Liver (tissue), 8 donors: ENCODE measurements at regions not wholly inside any gene's neighbourhood (a gene's known extent, or its start where the extent isn't known, plus 50 kb on each side); places are given as distances from the start of the nearest gene placed in this dataset.

ENCODE experiments used
- DNase-seq: peaks from one replicate; pipeline ENCODE4 v3.0.0-alpha.2; 2017; ENCODE audit warnings: low spot score
- H3K27ac ChIP-seq, 2 donors: one replicate each; pipeline ENCODE4 v1.7.0; 2013; ENCODE audit warnings: inconsistent platforms in 2 of 2, low read length in 2 of 2, control low read depth in 1 of 2, low read depth in 1 of 2, mild to moderate bottlenecking in 1 of 2
- H3K27me3 ChIP-seq, 4 donors: one replicate each; pipeline versions ENCODE4 v1.6.1 to v1.7.0; 2013; ENCODE audit warnings: low read length in 3 of 4, inconsistent platforms in 1 of 4, mild to moderate bottlenecking in 1 of 4, moderate library complexity in 1 of 4; ENCODE audit not compliant: control insufficient read depth in 4 of 4, insufficient read depth in 4 of 4
- H3K36me3 ChIP-seq, 4 donors: one replicate each; pipeline versions ENCODE4 v1.6.1 to v1.7.0; 2013; ENCODE audit warnings: low read length in 3 of 4, mild to moderate bottlenecking in 3 of 4, low read depth in 1 of 4, moderate library complexity in 1 of 4; ENCODE audit not compliant: control insufficient read depth in 4 of 4, insufficient read depth in 3 of 4
- H3K4me1 ChIP-seq, 4 donors: one replicate each; pipeline versions ENCODE4 v1.6.1 to v1.7.0; 2013; ENCODE audit warnings: low read length in 3 of 4, mild to moderate bottlenecking in 3 of 4, moderate library complexity in 1 of 4; ENCODE audit not compliant: control insufficient read depth in 4 of 4, insufficient read depth in 4 of 4
- H3K4me3 ChIP-seq, 3 donors: one replicate each; pipeline versions ENCODE4 v1.6.1 to v1.7.0; 2013; ENCODE audit warnings: low read length in 3 of 3, control low read depth in 1 of 3, low read depth in 1 of 3, mild to moderate bottlenecking in 1 of 3
- H3K9ac ChIP-seq, 2 donors: one replicate each; pipeline ENCODE4 v1.7.0; 2013; ENCODE audit warnings: low read length in 2 of 2, mild to moderate bottlenecking in 2 of 2, moderate library complexity in 2 of 2, control low read depth in 1 of 2, low read depth in 1 of 2
- H3K9me3 ChIP-seq, 4 donors: one replicate each; pipeline versions ENCODE4 v1.6.1 to v1.7.0; 2013; ENCODE audit warnings: low read length in 3 of 4; ENCODE audit not compliant: control insufficient read depth in 4 of 4
- EGR1 ChIP-seq, 2 donors: IDR thresholded peaks; 2 replicates each; pipeline ENCODE4 v1.6.1; 2016 to 2018; ENCODE audit warnings: antibody characterized with exemption in 2 of 2, low read depth in 2 of 2
- FOXA1 ChIP-seq: IDR thresholded peaks from 2 replicates; pipeline ENCODE4 v1.6.1; 2016; ENCODE audit warnings: antibody characterized with exemption
- GABPA ChIP-seq, 2 donors: IDR thresholded peaks in 1 of 2; conservative IDR thresholded peaks in 1 of 2; 2 replicates each; pipeline ENCODE4 v1.6.1; 2016; ENCODE audit warnings: antibody characterized with exemption in 2 of 2, mild to moderate bottlenecking in 1 of 2, moderate library complexity in 1 of 2
- HNF4A ChIP-seq, 2 donors: conservative IDR thresholded peaks; 2 replicates each; pipeline ENCODE4 v1.6.1; 2016; ENCODE audit warnings: antibody characterized with exemption in 2 of 2, mild to moderate bottlenecking in 2 of 2
- HNF4G ChIP-seq: IDR thresholded peaks from 2 replicates; pipeline ENCODE4 v1.6.1; 2016; ENCODE audit warnings: antibody characterized with exemption
- JUND ChIP-seq, 2 donors: IDR thresholded peaks; 2 replicates each; pipeline ENCODE4 v1.6.1; 2016; ENCODE audit warnings: antibody characterized with exemption in 2 of 2
- RAD21 ChIP-seq, 2 donors: IDR thresholded peaks; 2 replicates each; pipeline ENCODE4 v1.6.1; 2016; ENCODE audit warnings: antibody characterized with exemption in 2 of 2, mild to moderate bottlenecking in 2 of 2
- RXRA ChIP-seq, 2 donors: IDR thresholded peaks; 2 replicates each; pipeline ENCODE4 v1.6.1; 2017 to 2018; ENCODE audit warnings: antibody characterized with exemption in 2 of 2, mild to moderate bottlenecking in 1 of 2
- SP1 ChIP-seq: IDR thresholded peaks from 2 replicates; pipeline ENCODE4 v1.6.1; 2018; ENCODE audit warnings: antibody characterized with exemption, mild to moderate bottlenecking
- TAF1 ChIP-seq: conservative IDR thresholded peaks from 2 replicates; pipeline ENCODE4 v1.6.1; 2016; ENCODE audit warnings: antibody characterized with exemption, mild to moderate bottlenecking
- WGBS: extraction: QIAGEN DNeasy Blood & Tissue Kit; methylation state at CpG from one replicate; pipeline ENCODE4 v1.1.7; 2013; 5-methylcytosine and 5-hydroxymethylcytosine counted together
- TF ChIP-seq, protein P1 (sequence below): IDR thresholded peaks from 2 replicates; pipeline ENCODE4 v1.6.1; 2016; ENCODE audit warnings: antibody characterized with exemption, mild to moderate bottlenecking
- TF ChIP-seq, protein P2 (sequence below): IDR thresholded peaks from 2 replicates; pipeline ENCODE4 v1.6.1; 2016; ENCODE audit warnings: antibody characterized with exemption
- TF ChIP-seq, protein P3 (sequence below): IDR thresholded peaks from 2 replicates; pipeline ENCODE4 v1.6.1; 2016; ENCODE audit warnings: antibody characterized with exemption
- TF ChIP-seq, protein P4 (sequence below): fragments of 150-350 bp; IDR thresholded peaks from 2 replicates; pipeline ENCODE4 v1.5.1; 2017; ENCODE audit warnings: improper control_type of control experiment, low read depth, low read length; ENCODE audit not compliant: missing input control
- donor health status: healthy.
- donor health status: healthy.
- donor health status: healthy.
- donor health status: healthy.
- donor health status: healthy.

DNA sequence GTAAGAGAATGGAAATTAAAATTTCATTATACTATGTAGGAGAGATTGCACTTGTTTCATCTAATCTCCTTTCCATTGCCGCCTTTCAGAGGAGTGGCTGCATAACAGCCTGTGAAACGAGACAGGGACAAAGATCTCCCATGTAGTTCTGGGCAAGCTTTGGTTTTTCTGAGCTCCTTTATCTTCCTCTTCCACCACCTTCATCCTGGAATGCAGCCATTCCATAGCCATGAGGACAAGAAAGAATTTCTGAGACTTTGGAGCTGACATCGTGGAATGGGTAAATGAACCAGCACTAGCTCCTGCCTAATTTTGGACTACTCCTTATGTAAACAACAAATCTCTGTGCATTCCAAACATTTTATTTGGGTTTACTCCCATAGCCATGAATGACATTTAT is 1587.3 kb upstream of the TENM3 start (continued):
- TF ChIP-seq, protein P1, sequence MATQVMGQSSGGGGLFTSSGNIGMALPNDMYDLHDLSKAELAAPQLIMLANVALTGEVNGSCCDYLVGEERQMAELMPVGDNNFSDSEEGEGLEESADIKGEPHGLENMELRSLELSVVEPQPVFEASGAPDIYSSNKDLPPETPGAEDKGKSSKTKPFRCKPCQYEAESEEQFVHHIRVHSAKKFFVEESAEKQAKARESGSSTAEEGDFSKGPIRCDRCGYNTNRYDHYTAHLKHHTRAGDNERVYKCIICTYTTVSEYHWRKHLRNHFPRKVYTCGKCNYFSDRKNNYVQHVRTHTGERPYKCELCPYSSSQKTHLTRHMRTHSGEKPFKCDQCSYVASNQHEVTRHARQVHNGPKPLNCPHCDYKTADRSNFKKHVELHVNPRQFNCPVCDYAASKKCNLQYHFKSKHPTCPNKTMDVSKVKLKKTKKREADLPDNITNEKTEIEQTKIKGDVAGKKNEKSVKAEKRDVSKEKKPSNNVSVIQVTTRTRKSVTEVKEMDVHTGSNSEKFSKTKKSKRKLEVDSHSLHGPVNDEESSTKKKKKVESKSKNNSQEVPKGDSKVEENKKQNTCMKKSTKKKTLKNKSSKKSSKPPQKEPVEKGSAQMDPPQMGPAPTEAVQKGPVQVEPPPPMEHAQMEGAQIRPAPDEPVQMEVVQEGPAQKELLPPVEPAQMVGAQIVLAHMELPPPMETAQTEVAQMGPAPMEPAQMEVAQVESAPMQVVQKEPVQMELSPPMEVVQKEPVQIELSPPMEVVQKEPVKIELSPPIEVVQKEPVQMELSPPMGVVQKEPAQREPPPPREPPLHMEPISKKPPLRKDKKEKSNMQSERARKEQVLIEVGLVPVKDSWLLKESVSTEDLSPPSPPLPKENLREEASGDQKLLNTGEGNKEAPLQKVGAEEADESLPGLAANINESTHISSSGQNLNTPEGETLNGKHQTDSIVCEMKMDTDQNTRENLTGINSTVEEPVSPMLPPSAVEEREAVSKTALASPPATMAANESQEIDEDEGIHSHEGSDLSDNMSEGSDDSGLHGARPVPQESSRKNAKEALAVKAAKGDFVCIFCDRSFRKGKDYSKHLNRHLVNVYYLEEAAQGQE = no peak

DNA sequence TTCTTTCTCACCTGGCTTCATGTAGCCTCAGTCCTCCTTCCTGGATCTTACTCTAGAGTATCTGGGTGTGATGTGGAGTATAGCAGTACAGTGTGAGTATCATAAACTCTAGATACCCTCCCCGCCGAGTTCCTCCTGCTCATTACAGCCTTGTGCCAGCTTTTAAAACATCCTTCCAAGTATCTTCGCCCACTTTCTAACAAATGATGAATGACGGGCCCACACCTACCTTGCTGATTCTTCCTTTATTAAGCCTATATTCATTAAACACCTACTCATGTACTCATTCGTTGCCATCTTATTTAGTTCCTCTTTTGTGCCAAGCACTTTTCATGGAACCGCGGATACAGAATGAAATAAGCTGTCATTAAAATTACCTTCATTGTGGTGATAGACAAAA is 1585.3 kb upstream of the TENM3 start:
- Histone ChIP-seq H3K27ac (no peak overlapping the region), H3K36me3 (no peaks in the 10 kb centered on the region), H3K9ac (no peak overlapping the region), H3K9me3 (no peaks in the 10 kb centered on the region), H3K4me1 (no peaks in the 10 kb centered on the region), H3K27me3 (no peaks in the 10 kb centered on the region), H3K4me3 (no peak overlapping the region)
- TF ChIP-seq TAF1 (no peak), RXRA (IDR thresholded peaks at IDR 0.05) (no peak), HNF4G (no peak), HNF4A (conservative IDR thresholded peaks at IDR 0.05) (no peak), GABPA (IDR thresholded peaks at IDR 0.05 in 1 of 2, conservative IDR thresholded peaks at IDR 0.05 in 1 of 2) (no peak), SP1 (no peak), FOXA1 (no peak), RAD21 (IDR thresholded peaks at IDR 0.05) (no peak), EGR1 (IDR thresholded peaks at IDR 0.05; ENCODE audit: low read depth in 2 of 2) (no peak), JUND (IDR thresholded peaks at IDR 0.05) (no peak)
- TF ChIP-seq, protein P2, sequence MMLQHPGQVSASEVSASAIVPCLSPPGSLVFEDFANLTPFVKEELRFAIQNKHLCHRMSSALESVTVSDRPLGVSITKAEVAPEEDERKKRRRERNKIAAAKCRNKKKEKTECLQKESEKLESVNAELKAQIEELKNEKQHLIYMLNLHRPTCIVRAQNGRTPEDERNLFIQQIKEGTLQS = no peak
- TF ChIP-seq, protein P1 = no peak
- TF ChIP-seq, protein P3, sequence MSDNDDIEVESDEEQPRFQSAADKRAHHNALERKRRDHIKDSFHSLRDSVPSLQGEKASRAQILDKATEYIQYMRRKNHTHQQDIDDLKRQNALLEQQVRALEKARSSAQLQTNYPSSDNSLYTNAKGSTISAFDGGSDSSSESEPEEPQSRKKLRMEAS = no peak
- TF ChIP-seq, protein P4, sequence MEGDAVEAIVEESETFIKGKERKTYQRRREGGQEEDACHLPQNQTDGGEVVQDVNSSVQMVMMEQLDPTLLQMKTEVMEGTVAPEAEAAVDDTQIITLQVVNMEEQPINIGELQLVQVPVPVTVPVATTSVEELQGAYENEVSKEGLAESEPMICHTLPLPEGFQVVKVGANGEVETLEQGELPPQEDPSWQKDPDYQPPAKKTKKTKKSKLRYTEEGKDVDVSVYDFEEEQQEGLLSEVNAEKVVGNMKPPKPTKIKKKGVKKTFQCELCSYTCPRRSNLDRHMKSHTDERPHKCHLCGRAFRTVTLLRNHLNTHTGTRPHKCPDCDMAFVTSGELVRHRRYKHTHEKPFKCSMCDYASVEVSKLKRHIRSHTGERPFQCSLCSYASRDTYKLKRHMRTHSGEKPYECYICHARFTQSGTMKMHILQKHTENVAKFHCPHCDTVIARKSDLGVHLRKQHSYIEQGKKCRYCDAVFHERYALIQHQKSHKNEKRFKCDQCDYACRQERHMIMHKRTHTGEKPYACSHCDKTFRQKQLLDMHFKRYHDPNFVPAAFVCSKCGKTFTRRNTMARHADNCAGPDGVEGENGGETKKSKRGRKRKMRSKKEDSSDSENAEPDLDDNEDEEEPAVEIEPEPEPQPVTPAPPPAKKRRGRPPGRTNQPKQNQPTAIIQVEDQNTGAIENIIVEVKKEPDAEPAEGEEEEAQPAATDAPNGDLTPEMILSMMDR = no peak
- DNase-seq = no peak
- WGBS = 89% methylated on average over 7 of the region's 7 CpGs
